BJ (cell line): ENCODE measurements at regions not wholly inside any gene's neighbourhood (a gene's known extent, or its start where the extent isn't known, plus 50 kb on each side); places are given as distances from the start of the nearest gene placed in this dataset.

Experiments
- CTCF ChIA-PET: fragments of 350-600 bp; formaldehyde crosslinking; extraction: SDS; loops from one replicate; lab custom pipeline; 2021; ENCODE audit warnings: antibody characterized with exemption, inconsistent platforms; lab: Yijun Ruan, JAX
- POLR2A ChIA-PET: fragments of 300-600 bp; sonication (Branson Sonifier 250); formaldehyde crosslinking; extraction: SDS; loops from one replicate; lab custom pipeline; 2021; ENCODE audit warnings: antibody characterized with exemption; lab: Charles Lee
- DNase-seq: peaks from one replicate; pipeline ENCODE4 v3.0.0-alpha.2; 2011; ENCODE audit warnings: low read depth
- H3K27me3 ChIP-seq: 2 replicates; pipeline ENCODE4 v1.6.0; 2011; ENCODE audit warnings: low read length; ENCODE audit not compliant: control insufficient read depth, insufficient read depth
- H3K36me3 ChIP-seq: 2 replicates; pipeline ENCODE4 v1.5.1; 2011; ENCODE audit warnings: low read length; ENCODE audit not compliant: control insufficient read depth, insufficient read depth
- H3K4me3 ChIP-seq: 2 replicates; pipeline ENCODE4 v1.5.1; 2011; ENCODE audit warnings: low read depth, mild to moderate bottlenecking, control low read depth, low read length
- TF ChIP-seq, protein P1 (sequence below): IDR thresholded peaks from 2 replicates; pipeline ENCODE4 v1.5.1; 2011; ENCODE audit warnings: low read depth, mild to moderate bottlenecking, control low read depth, inconsistent platforms, low read length, moderate library complexity; ENCODE audit not compliant: insufficient read depth

DNA sequence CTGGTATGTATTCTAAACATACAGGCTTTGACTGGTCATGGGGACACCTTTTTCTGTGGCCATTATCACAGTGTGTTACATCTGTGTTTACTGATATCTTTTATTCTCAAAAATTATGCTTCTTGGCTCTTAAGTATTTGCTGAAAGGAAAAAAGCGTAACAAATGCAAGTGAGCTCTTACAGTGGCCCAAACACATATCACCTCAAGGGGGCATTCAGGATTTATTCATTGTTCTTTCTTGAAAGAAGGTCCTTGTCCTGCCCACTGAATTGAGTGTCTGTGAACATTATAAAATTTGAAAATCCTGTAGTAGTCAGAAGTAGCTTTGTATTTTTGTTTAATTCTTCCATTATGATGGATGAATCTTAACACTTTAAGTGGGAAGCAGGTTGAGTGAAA is 454.5 kb downstream of the XIRP2 start:
- ChIA-PET CTCF (no interaction called here), POLR2A (no interaction called here)
- TF ChIP-seq, protein P1, sequence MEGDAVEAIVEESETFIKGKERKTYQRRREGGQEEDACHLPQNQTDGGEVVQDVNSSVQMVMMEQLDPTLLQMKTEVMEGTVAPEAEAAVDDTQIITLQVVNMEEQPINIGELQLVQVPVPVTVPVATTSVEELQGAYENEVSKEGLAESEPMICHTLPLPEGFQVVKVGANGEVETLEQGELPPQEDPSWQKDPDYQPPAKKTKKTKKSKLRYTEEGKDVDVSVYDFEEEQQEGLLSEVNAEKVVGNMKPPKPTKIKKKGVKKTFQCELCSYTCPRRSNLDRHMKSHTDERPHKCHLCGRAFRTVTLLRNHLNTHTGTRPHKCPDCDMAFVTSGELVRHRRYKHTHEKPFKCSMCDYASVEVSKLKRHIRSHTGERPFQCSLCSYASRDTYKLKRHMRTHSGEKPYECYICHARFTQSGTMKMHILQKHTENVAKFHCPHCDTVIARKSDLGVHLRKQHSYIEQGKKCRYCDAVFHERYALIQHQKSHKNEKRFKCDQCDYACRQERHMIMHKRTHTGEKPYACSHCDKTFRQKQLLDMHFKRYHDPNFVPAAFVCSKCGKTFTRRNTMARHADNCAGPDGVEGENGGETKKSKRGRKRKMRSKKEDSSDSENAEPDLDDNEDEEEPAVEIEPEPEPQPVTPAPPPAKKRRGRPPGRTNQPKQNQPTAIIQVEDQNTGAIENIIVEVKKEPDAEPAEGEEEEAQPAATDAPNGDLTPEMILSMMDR, result no peak
- H3K4me3 ChIP-seq, result no peak overlapping the region
- no peaks in the 10 kb centered on the region for H3K36me3 ChIP-seq
- DNase-seq, result no peak
- H3K27me3 ChIP-seq, result no peaks in the 10 kb centered on the region

DNA sequence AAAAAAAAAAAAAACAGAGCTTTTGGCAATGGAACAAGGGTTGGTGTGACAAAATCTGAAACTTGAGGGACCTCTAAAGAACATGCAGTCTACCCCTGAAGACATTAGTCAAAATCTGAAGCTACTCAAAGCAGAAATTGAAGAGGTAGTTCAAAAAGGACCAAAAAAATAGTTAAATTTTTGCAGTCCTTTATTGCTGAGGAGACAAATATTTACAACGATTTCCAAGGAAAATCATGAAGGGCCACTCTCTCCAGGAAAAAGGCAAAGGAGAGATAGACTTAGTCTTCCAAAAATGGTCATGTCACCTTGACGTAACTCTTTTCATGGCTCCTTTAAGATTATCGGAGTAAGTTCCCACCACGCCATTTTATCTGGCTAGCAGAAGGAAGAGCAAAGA is 452.0 kb downstream of the XIRP2 start:
- no peaks in the 10 kb centered on the region for H3K36me3 ChIP-seq
- H3K27me3 ChIP-seq, result no peaks in the 10 kb centered on the region
- TF ChIP-seq, protein P1, result no peak
- ChIA-PET CTCF (no interaction called here), POLR2A (no interaction called here)
- no peak overlapping the region for H3K4me3 ChIP-seq
- DNase-seq, result no peak

DNA sequence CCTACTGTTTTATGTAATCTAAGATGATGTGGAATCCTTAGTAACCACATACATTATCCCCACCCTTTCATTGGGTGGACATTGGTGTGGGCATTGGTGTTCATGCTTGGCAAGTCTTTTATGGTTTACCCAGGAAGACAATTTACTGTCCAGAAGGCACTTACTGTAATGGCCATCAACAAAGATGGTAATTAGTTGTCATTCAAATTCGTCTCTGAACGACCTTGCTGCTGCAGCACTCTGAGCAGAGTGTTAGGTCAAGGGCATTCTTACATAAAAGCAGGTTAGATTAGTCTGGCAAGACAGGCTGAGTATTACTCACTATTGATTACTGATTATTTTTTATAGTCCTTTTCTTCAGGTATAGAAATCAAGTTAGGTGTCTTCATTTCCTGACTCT is 447.9 kb downstream of the XIRP2 start:
- H3K27me3 ChIP-seq, result no peaks in the 10 kb centered on the region
- no peak overlapping the region for H3K4me3 ChIP-seq
- no peaks in the 10 kb centered on the region for H3K36me3 ChIP-seq
- ChIA-PET POLR2A (no interaction called here), CTCF (no interaction called here)
- TF ChIP-seq, protein P1, result no peak
- DNase-seq, result no peak

DNA sequence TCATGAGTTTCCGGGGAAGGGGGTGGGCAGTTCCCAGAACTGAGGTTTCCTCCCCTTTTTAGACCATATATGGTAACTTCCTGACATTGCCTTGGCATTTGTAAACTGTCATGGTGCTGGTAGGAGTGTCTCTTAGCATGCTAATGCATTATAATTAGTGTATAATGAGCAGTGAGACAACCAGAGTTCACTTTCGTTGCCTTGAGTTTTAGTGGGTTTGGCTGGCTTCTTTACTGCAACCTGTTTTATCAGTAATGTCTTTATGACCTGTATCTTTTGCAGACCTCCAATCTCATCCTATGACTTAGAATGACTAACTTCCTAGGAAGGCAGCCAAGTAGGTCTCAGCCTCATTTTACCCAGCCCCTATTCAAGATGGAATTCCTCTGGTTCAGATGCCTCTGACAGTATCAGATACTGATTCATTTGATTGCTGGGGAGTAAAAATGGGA is 447.3 kb downstream of the XIRP2 start:
- no peak for DNase-seq
- ChIA-PET CTCF (no interaction called here), POLR2A (no interaction called here)
- H3K27me3 ChIP-seq, result no peaks in the 10 kb centered on the region
- TF ChIP-seq, protein P1, result no peak
- no peak overlapping the region for H3K4me3 ChIP-seq
- no peaks in the 10 kb centered on the region for H3K36me3 ChIP-seq

DNA sequence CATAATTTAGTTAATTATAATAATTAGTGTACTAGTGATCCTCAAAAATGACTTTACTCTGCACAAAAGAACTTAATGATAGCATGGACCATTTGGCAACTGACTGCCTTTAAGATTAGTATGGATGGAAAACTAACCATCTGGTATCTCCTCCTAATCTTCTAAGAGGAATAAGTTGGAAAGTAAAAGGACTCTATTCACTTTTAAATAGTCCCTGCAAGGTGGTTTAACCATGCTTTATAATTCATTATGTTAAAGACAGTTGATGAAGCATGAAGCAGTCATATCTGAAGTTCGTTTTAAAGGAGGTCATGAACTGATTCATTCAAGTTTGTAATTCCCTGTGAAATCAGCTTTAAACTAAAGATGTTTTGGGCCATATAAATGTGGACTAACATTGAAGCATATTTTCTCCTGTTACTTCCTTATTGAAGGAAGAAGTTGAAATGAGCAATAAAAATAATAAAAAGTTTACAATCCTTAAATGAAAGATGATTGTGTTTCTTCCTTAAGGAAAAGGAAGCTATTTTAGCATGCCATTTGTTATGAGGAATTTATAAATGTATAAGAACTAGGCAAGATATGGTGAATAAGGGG is 446.0 kb downstream of the XIRP2 start:
- H3K36me3 ChIP-seq, result no peaks in the 10 kb centered on the region
- TF ChIP-seq, protein P1, result no peak
- H3K4me3 ChIP-seq, result no peak overlapping the region
- DNase-seq, result no peak
- H3K27me3 ChIP-seq, result no peaks in the 10 kb centered on the region
- POLR2A ChIA-PET, result no interaction called here
- CTCF ChIA-PET, result no interaction called here
